ENCODE measurements at regions not wholly inside any gene's neighbourhood (a gene's known extent, or its start where the extent isn't known, plus 50 kb on each side); places are given as distances from the start of the nearest gene placed in this dataset.
A peak's percentile ranks its signal among the peaks of the same experiment; 100 is the strongest.

- no peak for TF ChIP-seq MLXIP (CRISPR knock-in tag; IDR thresholded peaks at IDR 0.05; ENCODE audit: borderline replicate concordance)
- TF ChIP-seq CCDC6 (CRISPR knock-in tag; IDR thresholded peaks at IDR 0.05): no peak
- no peak for TF ChIP-seq RFX5 (IDR thresholded peaks at IDR 0.05; ENCODE audit: low read depth, low read length)
- no peak for TF ChIP-seq MATR3 (CRISPR knock-in tag; IDR thresholded peaks at IDR 0.05)
- TF ChIP-seq GMEB1 (CRISPR knock-in tag; IDR thresholded peaks at IDR 0.05; ENCODE audit: borderline replicate concordance): no peak
Observed at GRCh38 chr6:17218749-17219093, 62.4 kb upstream of the RBM24 start (continued).

- ChIA-PET POLR2A (no interaction called here), CTCF (ENCODE audit: low intra/inter-chr PET ratio, low total read pairs) (no interaction called here)
- Histone ChIP-seq H3K4me2 (ENCODE audit: low read depth, low read length) (no peak overlapping the region), H2AFZ (ENCODE audit: low read length) (no peak overlapping the region), H3K9me3 (ENCODE audit: low read length) (no peaks in the 10 kb centered on the region), H3K36me3 (replicated peaks in 1 of 2; ENCODE audit: control insufficient read depth in 1 of 2, insufficient read depth in 2 of 2, low read length in 2 of 2) (no peaks in the 10 kb centered on the region), H3K27me3 (ENCODE audit: control insufficient read depth in 1 of 2, insufficient read depth in 2 of 2, low read length in 2 of 2) (no peaks in the 10 kb centered on the region; a peak in 1 of 5 replicates), H3K79me2 (ENCODE audit: insufficient read depth, low read length) (no peaks in the 10 kb centered on the region), H3K4me3 (replicated peaks in 1 of 3; ENCODE audit: insufficient read depth in 1 of 3, low read depth in 2 of 3, low read length in 3 of 3) (no peak overlapping the region), H3K27ac (ENCODE audit: extremely low read length, insufficient read depth, low read length) (no peak overlapping the region), H3K4me1 (ENCODE audit: insufficient read depth, low read length) (no peaks in the 10 kb centered on the region), H4K20me1 (ENCODE audit: insufficient read depth, low read length) (no peaks in the 10 kb centered on the region), H3K9ac (ENCODE audit: insufficient read depth, low read depth, low read length) (no peak overlapping the region)
- intact Hi-C loops (cut with micrococcal nuclease; ENCODE audit: unreplicated experiment): no loop called here
- FAIRE-seq (no peak), ATAC-seq (no peak), DNase-seq (ENCODE audit: low spot score) (no peak)
- in situ Hi-C loops (cut with HindIII; ENCODE audit: extremely low pct_ligation_motif_present, low pct_unique_long_range_greater_than_20kb): no loop called here
- no peak for TF ChIP-seq ZBTB26 (CRISPR knock-in tag; IDR thresholded peaks at IDR 0.05; ENCODE audit: borderline replicate concordance)
- TF ChIP-seq ZKSCAN1 (IDR thresholded peaks at IDR 0.05; ENCODE audit: low read length): no peak
- no peak for TF ChIP-seq SOX5 (CRISPR knock-in tag; IDR thresholded peaks at IDR 0.05; ENCODE audit: borderline replicate concordance)
- TF ChIP-seq NCOA5 (CRISPR knock-in tag; IDR thresholded peaks at IDR 0.05): no peak
- peak in 1 of 2 experiments; percentile 34; a peak in 1 of 4 replicates for TF ChIP-seq MAFK (conservative IDR thresholded peaks at IDR 0.05 in 1 of 2, IDR thresholded peaks at IDR 0.05 in 1 of 2; ENCODE audit: low read length in 2 of 2)
- no peak for TF ChIP-seq MAX (IDR thresholded peaks at IDR 0.05)
- TF ChIP-seq MAFF (IDR thresholded peaks at IDR 0.05; ENCODE audit: low read depth, low read length): 0 out of 2 replicates have a peak, but pooled peaks have one; percentile 28
- no peak for TF ChIP-seq ZNF101 (CRISPR knock-in tag; IDR thresholded peaks at IDR 0.05; ENCODE audit: borderline replicate concordance, low read depth)
- no peak for TF ChIP-seq CENPT (CRISPR knock-in tag; IDR thresholded peaks at IDR 0.05; ENCODE audit: low read depth)
- BruUV-seq (replicated peaks): no TSS peak
- 46% methylated on average over 5 of the region's 5 CpGs for WGBS (ENCODE audit: low lambda C conversion rate)
Observed at GRCh38 chr6:17219098-17219497, 62.1 kb upstream of the RBM24 start.

All from HepG2 (cell line).